Calu3 (cell line): ENCODE measurements at regions not wholly inside any gene's neighbourhood (a gene's known extent, or its start where the extent isn't known, plus 50 kb on each side); places are given as distances from the start of the nearest gene placed in this dataset.

Experiments used
- BruUV-seq: library from RNA; stranded (reverse); fragments of 400-500 nt; replicated peaks from 2 replicates; lab custom pipeline; 2021; lab: Mats Ljungman, UMichigan
- CTCF ChIA-PET: fragments of 300-600 bp; sonication (Branson Sonifier 250); formaldehyde crosslinking; loops from one replicate; lab custom pipeline; 2022; ENCODE audit warnings: antibody characterized with exemption; lab: Charles Lee
- DNase-seq: peaks from one replicate; pipeline ENCODE4 v3.0.0; 2022
- H3K27ac Mint-ChIP-seq: one replicate; pipeline ENCODE4 v1.8.0; 2022; ENCODE audit warnings: mixed read lengths; ENCODE audit not compliant: unreplicated experiment
- H3K27me3 Mint-ChIP-seq: one replicate; pipeline ENCODE4 v1.8.0; 2022; ENCODE audit warnings: mixed read lengths; ENCODE audit not compliant: unreplicated experiment
- H3K36me3 Mint-ChIP-seq: one replicate; pipeline ENCODE4 v1.8.0; 2022; ENCODE audit warnings: mild to moderate bottlenecking, moderate library complexity, mixed read lengths; ENCODE audit not compliant: insufficient read depth, unreplicated experiment
- H3K4me1 Mint-ChIP-seq: one replicate; pipeline ENCODE4 v1.8.0; 2022; ENCODE audit warnings: mild to moderate bottlenecking, low read depth, mixed read lengths; ENCODE audit not compliant: unreplicated experiment
- H3K4me3 Mint-ChIP-seq: one replicate; pipeline ENCODE4 v1.8.0; 2022; ENCODE audit warnings: mild to moderate bottlenecking, low read depth, moderate library complexity, mixed read lengths; ENCODE audit not compliant: unreplicated experiment
- H3K9me3 Mint-ChIP-seq: one replicate; pipeline ENCODE4 v1.8.0; 2022; ENCODE audit warnings: low read depth, mixed read lengths; ENCODE audit not compliant: unreplicated experiment
- CTCF ChIP-seq: fragments of 200-600 bp; IDR thresholded peaks from one replicate; pipeline ENCODE4 v1.8.0; 2022; ENCODE audit warnings: antibody characterized with exemption; ENCODE audit not compliant: unreplicated experiment
- intact Hi-C: fragments of 100-400 bp; cut with micrococcal nuclease; formaldehyde crosslinking; loops from one replicate; pipeline ENCODE4 v1.10.0; 2022; ENCODE audit not compliant: unreplicated experiment

GRCh38 chr11:112637076-112637475 lies 324.1 kb upstream of the NCAM1 start:
- no TSS peak for BruUV-seq
- no peak for TF ChIP-seq CTCF
- intact Hi-C loops: no loop called here
- Mint-ChIP-seq H3K9me3 (peaks cover 2% of the 10 kb centered on the region), H3K4me1 (peaks cover 15% of the 10 kb centered on the region), H3K27me3 (no peaks in the 10 kb centered on the region), H3K36me3 (no peaks in the 10 kb centered on the region), H3K27ac (no peak overlapping the region), H3K4me3 (no peak overlapping the region)
- CTCF ChIA-PET: no interaction called here
- DNase-seq: no peak

GRCh38 chr11:112637876-112638275 lies 323.3 kb upstream of the NCAM1 start:
- no TSS peak for BruUV-seq
- peaks cover 9% of the 10 kb centered on the region for H3K4me1 Mint-ChIP-seq
- H3K9me3 Mint-ChIP-seq: peaks cover 5% of the 10 kb centered on the region
- CTCF ChIA-PET: no interaction called here
- H3K4me3 Mint-ChIP-seq: no peak overlapping the region
- TF ChIP-seq CTCF: no peak
- intact Hi-C loops: no loop called here
- no peak overlapping the region for H3K27ac Mint-ChIP-seq
- DNase-seq: no peak
- no peaks in the 10 kb centered on the region for H3K27me3 Mint-ChIP-seq
- H3K36me3 Mint-ChIP-seq: no peaks in the 10 kb centered on the region

- Mint-ChIP-seq H3K4me3 (no peak overlapping the region), H3K27ac (no peak overlapping the region), H3K4me1 (no peaks in the 10 kb centered on the region), H3K27me3 (no peaks in the 10 kb centered on the region), H3K36me3 (no peaks in the 10 kb centered on the region), H3K9me3 (peaks cover 5% of the 10 kb centered on the region)
- no TSS peak for BruUV-seq
- no peak for DNase-seq
- intact Hi-C loops: no loop called here
- no peak for TF ChIP-seq CTCF
- CTCF ChIA-PET: no interaction called here
Observed at GRCh38 chr11:112639469-112639868, 321.8 kb upstream of the NCAM1 start.

GRCh38 chr11:112643416-112643815 lies 317.8 kb upstream of the NCAM1 start:
- CTCF ChIA-PET: no interaction called here

More at GRCh38 chr11:112643416-112643815, 317.8 kb upstream of the NCAM1 start:
- DNase-seq: no peak
- Mint-ChIP-seq H3K27ac (no peak overlapping the region), H3K4me3 (no peak overlapping the region), H3K4me1 (no peaks in the 10 kb centered on the region), H3K27me3 (no peaks in the 10 kb centered on the region), H3K36me3 (no peaks in the 10 kb centered on the region), H3K9me3 (peaks cover 5% of the 10 kb centered on the region)
- no peak for TF ChIP-seq CTCF
- intact Hi-C loops: no loop called here
- no TSS peak for BruUV-seq
